RWPE1 (cell line): ENCODE measurements at regions not wholly inside any gene's neighbourhood (a gene's known extent, or its start where the extent isn't known, plus 50 kb on each side); places are given as distances from the start of the nearest gene placed in this dataset.

Experiments used
- CTCF ChIA-PET: fragments of 350-600 bp; sonication (Branson Sonifier 250); formaldehyde crosslinking; extraction: SDS; loops from one replicate; lab custom pipeline; 2021; lab: Yijun Ruan, JAX
- POLR2A ChIA-PET: fragments of 400-600 bp; formaldehyde crosslinking; extraction: SDS; loops from one replicate; lab custom pipeline; 2020; ENCODE audit warnings: antibody characterized with exemption; ENCODE audit not compliant: low non-redundant PET; lab: Yijun Ruan, JAX
- DNase-seq: peaks from one replicate; pipeline ENCODE4 v3.0.0; 2012; ENCODE audit warnings: low spot score
- H3K27ac ChIP-seq: fragments of 450-650 bp; 2 replicates; pipeline ENCODE4 v1.5.1; 2017
- TF ChIP-seq, protein P1 (sequence below): fragments of 450-650 bp; conservative IDR thresholded peaks from 2 replicates; pipeline ENCODE4 v1.5.1; 2017; ENCODE audit warnings: low read depth, mild to moderate bottlenecking

DNA sequence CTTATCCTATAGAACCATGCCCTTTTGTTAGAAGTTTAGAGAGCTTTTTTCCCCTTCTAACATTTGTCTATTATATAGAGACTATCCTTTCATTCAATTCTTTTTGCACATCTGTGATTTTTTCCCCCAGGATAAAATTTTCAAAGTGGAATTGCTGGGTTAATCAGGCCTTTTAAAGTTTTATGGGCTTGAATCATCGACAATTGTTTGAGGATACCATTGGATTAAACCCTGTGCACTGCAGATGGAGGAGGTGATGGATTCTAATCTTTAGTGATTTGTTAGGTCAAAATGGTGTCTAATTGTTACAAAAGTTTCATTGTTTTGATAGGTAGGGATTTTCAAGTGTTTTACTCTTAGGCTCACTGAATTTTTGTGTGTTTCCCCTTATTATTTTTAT is 463.7 kb upstream of the CFAP20DC start:
- H3K27ac ChIP-seq = no peak overlapping the region
- TF ChIP-seq, protein P1, sequence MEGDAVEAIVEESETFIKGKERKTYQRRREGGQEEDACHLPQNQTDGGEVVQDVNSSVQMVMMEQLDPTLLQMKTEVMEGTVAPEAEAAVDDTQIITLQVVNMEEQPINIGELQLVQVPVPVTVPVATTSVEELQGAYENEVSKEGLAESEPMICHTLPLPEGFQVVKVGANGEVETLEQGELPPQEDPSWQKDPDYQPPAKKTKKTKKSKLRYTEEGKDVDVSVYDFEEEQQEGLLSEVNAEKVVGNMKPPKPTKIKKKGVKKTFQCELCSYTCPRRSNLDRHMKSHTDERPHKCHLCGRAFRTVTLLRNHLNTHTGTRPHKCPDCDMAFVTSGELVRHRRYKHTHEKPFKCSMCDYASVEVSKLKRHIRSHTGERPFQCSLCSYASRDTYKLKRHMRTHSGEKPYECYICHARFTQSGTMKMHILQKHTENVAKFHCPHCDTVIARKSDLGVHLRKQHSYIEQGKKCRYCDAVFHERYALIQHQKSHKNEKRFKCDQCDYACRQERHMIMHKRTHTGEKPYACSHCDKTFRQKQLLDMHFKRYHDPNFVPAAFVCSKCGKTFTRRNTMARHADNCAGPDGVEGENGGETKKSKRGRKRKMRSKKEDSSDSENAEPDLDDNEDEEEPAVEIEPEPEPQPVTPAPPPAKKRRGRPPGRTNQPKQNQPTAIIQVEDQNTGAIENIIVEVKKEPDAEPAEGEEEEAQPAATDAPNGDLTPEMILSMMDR = no peak
- ChIA-PET POLR2A (no interaction called here), CTCF (no interaction called here)
- DNase-seq = no peak

DNA sequence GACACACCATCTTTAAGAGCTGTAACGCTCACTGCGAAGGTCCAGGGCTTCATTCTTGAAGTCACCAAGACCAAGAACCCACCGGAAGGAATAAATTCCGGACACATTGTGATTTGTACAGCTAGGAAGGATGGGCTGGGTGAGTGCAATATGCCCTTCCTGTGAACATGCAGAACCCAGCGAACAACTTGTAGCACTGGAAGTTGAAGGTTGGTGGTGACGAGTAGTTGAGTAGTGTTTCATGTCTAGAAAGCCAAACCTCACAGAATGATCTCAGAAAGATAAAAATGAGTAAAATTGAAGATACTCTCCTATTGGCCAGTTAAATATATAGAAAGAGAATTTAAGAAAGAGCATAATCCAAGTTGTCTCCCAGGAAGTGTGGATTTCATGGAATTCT is 462.2 kb upstream of the CFAP20DC start:
- TF ChIP-seq, protein P1 = no peak
- no peak for DNase-seq
- no peak overlapping the region for H3K27ac ChIP-seq
- ChIA-PET POLR2A (no interaction called here), CTCF (interaction anchor here (0.6 kb wide), 1 partner anchor 63 kb away, joined by 3 read pairs; no protein-coding TSS in a partner anchor)

DNA sequence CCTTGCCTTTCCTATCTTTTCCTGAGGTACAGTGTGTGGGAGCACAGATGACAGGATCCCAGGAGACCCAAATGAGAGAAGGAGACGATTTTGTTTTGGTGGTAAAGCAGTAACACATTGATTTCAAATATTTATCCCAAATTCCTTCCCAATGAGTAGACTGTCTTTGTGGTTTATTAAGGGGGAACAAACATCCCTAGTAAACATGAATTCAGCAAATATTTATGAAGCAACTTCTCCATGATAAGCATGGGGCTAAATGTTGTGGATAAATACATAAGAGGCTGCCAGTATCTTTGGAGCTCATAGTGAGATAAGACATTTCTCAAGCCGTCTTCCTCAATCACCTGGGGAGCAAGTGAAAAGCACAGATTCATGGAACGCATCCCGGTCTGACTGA is 460.8 kb upstream of the CFAP20DC start:
- ChIA-PET CTCF (no interaction called here), POLR2A (no interaction called here)
- TF ChIP-seq, protein P1 = no peak
- DNase-seq = no peak
- H3K27ac ChIP-seq = no peak overlapping the region

DNA sequence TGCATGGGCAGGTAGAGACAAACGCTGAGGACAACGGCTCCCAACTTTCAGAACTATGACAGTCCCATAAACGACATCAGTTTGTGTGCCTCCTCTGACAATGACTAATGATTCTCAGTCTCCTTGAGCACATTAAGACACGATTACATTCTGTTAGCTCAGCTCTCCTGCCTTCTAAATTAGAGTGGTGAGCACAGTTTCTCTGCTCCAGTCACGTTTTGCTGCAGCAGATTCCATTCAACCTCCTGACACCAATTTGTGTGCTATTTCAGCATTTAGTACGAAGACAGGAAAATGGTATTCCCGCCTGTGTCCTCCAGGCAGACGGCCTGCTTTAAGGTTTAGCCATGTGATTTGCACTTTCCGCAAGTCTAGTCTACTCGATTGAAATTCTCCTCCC is 458.4 kb upstream of the CFAP20DC start:
- ChIA-PET CTCF (no interaction called here), POLR2A (no interaction called here)
- no peak for DNase-seq
- H3K27ac ChIP-seq = no peak overlapping the region
- TF ChIP-seq, protein P1 = no peak

DNA sequence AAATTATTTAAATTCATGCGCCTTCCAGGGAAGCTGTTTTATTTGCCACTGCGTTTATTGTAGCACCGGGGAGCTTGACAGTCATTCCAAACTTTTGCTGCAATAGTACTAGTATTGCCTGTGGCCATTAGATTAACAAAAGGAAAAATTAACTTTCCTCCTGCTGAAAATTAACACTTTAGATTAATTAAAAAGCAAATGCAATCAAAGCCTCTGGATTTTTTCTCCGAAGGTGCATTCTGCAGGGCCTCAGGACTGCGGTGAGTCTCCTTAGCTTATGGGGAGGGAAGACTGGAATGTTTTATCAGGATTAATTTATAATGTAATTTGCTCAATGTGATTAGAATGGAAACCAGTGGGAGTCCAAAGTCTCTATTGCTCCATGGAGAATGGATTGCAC is 456.4 kb upstream of the CFAP20DC start:
- no peak for DNase-seq
- POLR2A ChIA-PET = no interaction called here
- CTCF ChIA-PET = interaction anchor here (0.6 kb wide), 1 partner anchor 937 kb away, joined by 3 read pairs; no protein-coding TSS in a partner anchor
- H3K27ac ChIP-seq = no peak overlapping the region
- TF ChIP-seq, protein P1 = no peak

DNA sequence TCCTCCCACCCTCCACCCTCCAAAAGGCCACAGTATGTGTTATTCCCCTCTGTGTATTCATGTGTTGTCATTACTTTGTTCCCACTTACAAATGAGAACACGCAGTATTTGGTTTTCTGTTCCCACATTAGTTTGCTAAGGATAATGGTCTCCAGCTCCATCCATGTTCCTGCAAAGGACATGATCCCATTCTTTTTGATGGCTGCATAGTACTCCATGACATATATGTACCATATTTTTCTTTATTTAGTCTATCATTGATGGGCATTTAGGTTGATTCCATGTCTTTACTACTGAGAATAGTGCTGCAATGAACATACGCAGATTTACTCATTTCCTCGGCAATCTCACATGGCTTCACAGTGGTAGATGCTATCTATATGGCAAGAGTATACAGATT is 453.6 kb upstream of the CFAP20DC start:
- H3K27ac ChIP-seq = no peak overlapping the region
- POLR2A ChIA-PET = no interaction called here
- DNase-seq = no peak
- TF ChIP-seq, protein P1 = no peak
- CTCF ChIA-PET = no interaction called here

DNA sequence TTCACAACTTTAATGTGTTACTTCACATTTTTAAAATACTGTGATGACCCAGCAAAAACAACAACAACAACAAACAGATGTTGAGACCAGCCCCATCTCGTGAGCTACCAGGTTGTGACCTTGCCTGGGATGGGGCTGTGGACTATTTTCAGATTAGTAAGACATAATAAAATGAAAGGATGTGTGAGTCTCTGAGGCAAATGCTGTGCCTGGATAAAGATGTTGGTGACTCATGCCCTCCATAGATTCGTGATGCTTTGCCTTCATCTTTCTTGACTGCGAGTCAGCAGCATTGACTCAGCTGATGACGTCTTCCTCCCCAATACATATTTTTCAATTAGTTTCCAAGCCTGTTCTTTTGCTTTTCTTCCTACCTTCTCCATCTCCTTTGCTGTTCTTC is 453.0 kb upstream of the CFAP20DC start:
- POLR2A ChIA-PET = no interaction called here
- peak; percentile 57 for DNase-seq
- no peak overlapping the region for H3K27ac ChIP-seq
- CTCF ChIA-PET = no interaction called here
- TF ChIP-seq, protein P1 = no peak
